Immature natural killer cell (primary cell): ENCODE measurements at regions not wholly inside any gene's neighbourhood (a gene's known extent, or its start where the extent isn't known, plus 50 kb on each side); places are given as distances from the start of the nearest gene placed in this dataset.
A peak's percentile ranks its signal among the peaks of the same experiment; 100 is the strongest.
"Not testable (repeated sequence)": the region's sequence is repeated elsewhere in the genome, so short reads cannot be mapped to it uniquely, and the experiment has no call there.

Source experiments
- DNase-seq, 3 donors: peaks; one replicate each; pipeline ENCODE4 v3.0.0; 2022; ENCODE audit warnings: mixed read lengths in 1 of 3
- H3K27ac Mint-ChIP-seq, 6 donors: one replicate each; pipeline ENCODE4 v1.8.0; 2020; ENCODE audit warnings: mixed read lengths in 6 of 6, mild to moderate bottlenecking in 5 of 6, inconsistent platforms in 4 of 6, moderate library complexity in 3 of 6
- H3K27me3 Mint-ChIP-seq, 3 donors: one replicate each; pipeline ENCODE4 v1.8.0; 2020 to 2021; ENCODE audit warnings: low read depth in 3 of 3, mild to moderate bottlenecking in 3 of 3, mixed read lengths in 3 of 3, moderate library complexity in 3 of 3, inconsistent platforms in 1 of 3
- H3K36me3 Mint-ChIP-seq, 3 donors: one replicate each; pipeline ENCODE4 v1.8.0; 2020; ENCODE audit warnings: mixed read lengths in 3 of 3, inconsistent platforms in 2 of 3, mild to moderate bottlenecking in 2 of 3
- H3K4me1 Mint-ChIP-seq, 2 donors: one replicate each; pipeline ENCODE4 v1.8.0; 2020; ENCODE audit warnings: inconsistent platforms in 2 of 2, mild to moderate bottlenecking in 2 of 2, mixed read lengths in 2 of 2, moderate library complexity in 1 of 2
- H3K4me3 Mint-ChIP-seq, 5 donors: one replicate each; pipeline ENCODE4 v1.8.0; 2020; ENCODE audit warnings: mild to moderate bottlenecking in 5 of 5, mixed read lengths in 5 of 5, inconsistent platforms in 3 of 5, moderate library complexity in 3 of 5
- H3K9me3 Mint-ChIP-seq, 6 donors: one replicate each; pipeline ENCODE4 v1.8.0; 2020; ENCODE audit warnings: mild to moderate bottlenecking in 6 of 6, mixed read lengths in 6 of 6, inconsistent platforms in 4 of 6, moderate library complexity in 3 of 6

DNA sequence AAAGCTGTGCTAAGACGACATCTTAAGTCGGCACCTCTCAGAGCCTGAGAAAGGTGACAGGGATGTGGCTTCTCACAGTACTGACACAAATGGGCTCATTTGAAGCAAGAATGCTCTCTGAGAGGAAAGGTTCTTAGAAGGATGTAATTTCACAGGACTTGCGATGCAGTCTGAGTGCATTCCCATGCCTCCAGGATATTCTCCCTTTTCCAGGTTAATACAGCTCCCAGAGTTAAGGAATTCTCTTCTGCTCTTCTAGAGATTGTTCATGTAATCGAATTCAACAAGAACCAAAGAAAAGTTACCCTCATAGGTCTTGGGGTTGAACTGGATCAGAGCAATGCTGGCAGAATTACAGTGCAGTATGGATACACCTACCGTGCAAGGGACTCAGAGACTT lies 131.0 kb downstream of the GALR1 start:
- Mint-ChIP-seq H3K4me1 (peaks cover 0 to 2% of the 10 kb centered on the region in 2 donors), H3K27me3 (peaks cover 3 to 8% (median 8%) of the 10 kb centered on the region in 3 donors), H3K4me3 (no peak overlapping the region), H3K9me3 (peaks cover 0 to 2% (median 0%) of the 10 kb centered on the region in 6 donors), H3K27ac (no peak overlapping the region), H3K36me3 (no peaks in the 10 kb centered on the region)
- no peak for DNase-seq

DNA sequence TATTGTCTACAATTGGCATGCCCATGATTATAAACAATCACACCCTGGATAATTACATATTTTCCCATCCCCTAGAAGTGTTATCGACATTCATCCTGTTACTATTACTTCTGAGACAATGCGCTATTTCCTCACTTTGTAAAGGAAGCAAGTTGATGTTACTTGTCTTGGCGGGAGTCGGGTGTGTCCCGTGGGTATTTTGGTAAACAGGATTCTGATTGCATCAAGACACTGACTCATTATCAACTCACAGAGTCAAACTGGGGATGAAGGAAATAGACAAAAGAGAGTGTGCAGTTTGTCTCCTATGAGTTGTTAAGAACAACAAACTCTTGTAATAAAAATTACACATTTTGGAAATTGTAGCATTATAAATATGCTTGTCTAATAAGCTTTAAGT lies 142.7 kb downstream of the GALR1 start:
- H3K36me3 Mint-ChIP-seq, result no peaks in the 10 kb centered on the region
- H3K4me1 Mint-ChIP-seq, result no peaks in the 10 kb centered on the region
- DNase-seq, result no peak
- H3K27ac Mint-ChIP-seq, result no peak overlapping the region
- no peaks in the 10 kb centered on the region for H3K9me3 Mint-ChIP-seq
- H3K27me3 Mint-ChIP-seq, result peaks cover 0 to 7% (median 6%) of the 10 kb centered on the region in 3 donors
- no peak overlapping the region for H3K4me3 Mint-ChIP-seq

DNA sequence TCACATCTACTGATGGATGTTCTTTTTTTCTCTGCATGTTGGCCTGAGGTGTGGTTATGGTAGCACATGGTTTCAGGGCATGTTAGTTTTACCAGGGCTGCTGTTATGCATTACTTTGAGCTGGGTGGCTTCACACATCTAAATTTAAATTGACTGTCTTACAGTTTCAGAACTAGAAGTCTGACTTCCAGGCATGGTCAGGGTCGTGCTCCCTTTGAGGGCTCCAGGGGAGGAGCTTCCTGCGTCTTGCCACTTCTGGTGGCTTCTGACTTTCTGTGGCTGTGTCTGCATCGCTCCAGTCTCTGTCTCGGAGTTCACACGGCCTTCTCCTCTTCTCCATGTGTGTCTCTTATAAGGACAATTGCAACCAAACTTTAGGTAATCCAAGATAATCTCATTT lies 143.9 kb downstream of the GALR1 start:
- Mint-ChIP-seq H3K36me3 (no peaks in the 10 kb centered on the region), H3K9me3 (no peaks in the 10 kb centered on the region), H3K27me3 (peaks cover 0 to 6% (median 5%) of the 10 kb centered on the region in 3 donors), H3K4me3 (no peak overlapping the region), H3K4me1 (no peaks in the 10 kb centered on the region), H3K27ac (no peak overlapping the region)
- DNase-seq, result no peak

DNA sequence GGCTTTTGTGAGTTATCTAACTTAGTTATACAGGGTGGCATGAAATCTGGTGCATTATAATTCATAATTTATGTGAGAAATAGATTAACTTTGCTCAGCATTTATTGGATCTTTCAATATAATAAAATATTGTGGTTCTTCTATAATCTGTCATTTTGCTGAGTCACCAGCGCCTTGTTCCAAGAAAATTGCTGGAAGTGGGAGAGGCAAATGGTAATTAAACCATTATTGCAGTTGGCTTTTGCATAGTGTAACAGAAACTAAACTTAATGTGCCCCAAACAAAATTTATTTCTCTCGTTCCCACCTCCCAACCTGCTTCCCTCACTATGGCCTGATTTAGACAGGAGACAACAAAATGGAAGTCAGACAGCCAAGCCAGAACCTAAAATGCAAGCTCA lies 146.3 kb downstream of the GALR1 start:
- Mint-ChIP-seq H3K9me3 (no peaks in the 10 kb centered on the region), H3K36me3 (no peaks in the 10 kb centered on the region), H3K27ac (no peak overlapping the region), H3K27me3 (peaks cover 0 to 5% (median 5%) of the 10 kb centered on the region in 3 donors), H3K4me3 (no peak overlapping the region), H3K4me1 (no peaks in the 10 kb centered on the region)
- no peak for DNase-seq

DNA sequence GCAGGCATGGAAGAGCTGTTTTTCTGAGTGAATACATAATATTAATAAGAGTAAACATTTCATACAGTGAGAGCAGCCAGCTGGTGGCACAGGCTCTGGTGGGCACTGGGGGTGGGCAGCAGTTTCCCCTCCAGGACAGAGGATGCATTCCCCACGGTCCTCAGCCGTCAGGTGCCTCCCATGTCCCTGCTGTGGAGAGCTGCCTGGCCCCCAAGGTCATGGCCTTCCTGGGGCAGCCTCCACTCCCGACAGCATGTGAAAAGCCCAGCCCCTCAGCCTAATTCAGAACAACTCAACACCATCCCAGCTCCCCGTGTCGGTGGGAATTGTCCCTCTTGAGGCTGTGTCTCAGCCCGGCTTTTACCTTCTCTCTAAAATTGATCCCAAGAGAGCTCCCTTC lies 147.4 kb downstream of the GALR1 start:
- Mint-ChIP-seq H3K27me3 (peaks cover 0 to 5% (median 2%) of the 10 kb centered on the region in 3 donors), H3K27ac (no peak overlapping the region), H3K36me3 (no peaks in the 10 kb centered on the region), H3K9me3 (no peaks in the 10 kb centered on the region), H3K4me1 (no peaks in the 10 kb centered on the region), H3K4me3 (no peak overlapping the region)
- no peak for DNase-seq

DNA sequence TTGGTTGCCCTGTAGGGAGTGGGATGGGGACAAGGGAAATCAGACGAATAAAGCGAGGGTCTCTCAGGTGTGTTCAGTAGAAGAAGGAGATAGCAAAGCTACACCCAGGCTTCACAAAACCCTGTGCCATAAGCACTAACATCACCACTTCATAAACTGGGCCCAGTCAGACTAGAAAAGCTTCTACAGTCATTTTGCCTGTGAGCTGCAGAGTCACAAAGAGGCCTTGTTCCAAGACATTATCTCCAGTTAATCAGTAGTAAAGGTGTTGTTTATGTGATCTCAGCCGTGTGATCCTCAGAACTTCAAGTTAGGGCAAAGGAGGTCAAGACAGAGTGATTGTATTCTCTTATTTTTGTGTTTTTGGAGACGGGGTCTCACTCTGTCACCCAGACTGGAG lies 148.0 kb downstream of the GALR1 start:
- H3K4me1 Mint-ChIP-seq, result no peaks in the 10 kb centered on the region
- H3K4me3 Mint-ChIP-seq, result no peak overlapping the region
- no peaks in the 10 kb centered on the region for H3K9me3 Mint-ChIP-seq
- H3K36me3 Mint-ChIP-seq, result no peaks in the 10 kb centered on the region
- peaks cover 0 to 5% (median 2%) of the 10 kb centered on the region in 3 donors for H3K27me3 Mint-ChIP-seq
- H3K27ac Mint-ChIP-seq, result no peak overlapping the region
- DNase-seq, result no peak

DNA sequence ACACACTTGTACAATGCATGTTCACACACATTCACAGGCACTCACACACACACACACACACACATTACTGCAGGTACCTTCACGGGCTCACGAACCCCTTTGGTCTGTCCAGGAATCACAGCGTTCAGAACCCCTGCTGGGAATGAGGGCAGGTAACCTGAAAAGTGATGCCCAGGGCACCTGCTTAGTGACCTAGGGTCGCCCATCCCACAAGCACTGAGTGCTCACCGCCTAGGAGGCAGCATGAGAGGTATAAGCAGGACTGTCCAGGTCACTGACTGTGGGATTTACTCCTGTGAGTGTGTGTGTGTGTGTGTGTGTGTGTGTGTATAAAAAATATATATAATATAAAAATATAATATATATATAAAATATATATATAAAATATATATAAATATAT lies 150.9 kb downstream of the GALR1 start:
- Mint-ChIP-seq H3K27me3 (peaks cover 0 to 8% (median 7%) of the 10 kb centered on the region in 3 donors), H3K27ac (no peak overlapping the region), H3K4me1 (no peaks in the 10 kb centered on the region), H3K9me3 (no peaks in the 10 kb centered on the region), H3K4me3 (no peak overlapping the region), H3K36me3 (no peaks in the 10 kb centered on the region)
- DNase-seq, result no peak

DNA sequence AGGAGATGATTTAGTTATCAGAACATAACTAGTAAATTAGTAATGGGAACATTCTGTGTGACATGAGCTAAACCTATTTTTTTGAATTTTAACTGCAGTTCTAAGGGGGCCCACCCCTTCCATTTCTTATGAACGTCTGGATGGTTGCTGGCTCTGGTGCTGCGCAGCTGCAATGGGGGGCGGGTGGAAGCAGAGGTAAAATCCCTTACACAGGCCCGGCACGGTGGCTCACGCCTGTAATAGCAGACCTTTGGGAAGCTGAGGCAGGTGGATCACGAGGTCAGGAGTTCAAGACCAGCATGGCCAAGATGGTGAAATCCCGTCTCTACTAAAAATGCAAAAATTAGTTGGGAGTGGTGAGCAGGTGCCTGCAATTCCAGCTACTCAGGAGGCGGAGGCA lies 151.5 kb downstream of the GALR1 start:
- Mint-ChIP-seq H3K9me3 (no peaks in the 10 kb centered on the region), H3K36me3 (no peaks in the 10 kb centered on the region), H3K4me1 (no peaks in the 10 kb centered on the region), H3K27ac (no peak overlapping the region), H3K4me3 (no peak overlapping the region), H3K27me3 (peaks cover 0 to 8% (median 7%) of the 10 kb centered on the region in 3 donors)
- no peak for DNase-seq

DNA sequence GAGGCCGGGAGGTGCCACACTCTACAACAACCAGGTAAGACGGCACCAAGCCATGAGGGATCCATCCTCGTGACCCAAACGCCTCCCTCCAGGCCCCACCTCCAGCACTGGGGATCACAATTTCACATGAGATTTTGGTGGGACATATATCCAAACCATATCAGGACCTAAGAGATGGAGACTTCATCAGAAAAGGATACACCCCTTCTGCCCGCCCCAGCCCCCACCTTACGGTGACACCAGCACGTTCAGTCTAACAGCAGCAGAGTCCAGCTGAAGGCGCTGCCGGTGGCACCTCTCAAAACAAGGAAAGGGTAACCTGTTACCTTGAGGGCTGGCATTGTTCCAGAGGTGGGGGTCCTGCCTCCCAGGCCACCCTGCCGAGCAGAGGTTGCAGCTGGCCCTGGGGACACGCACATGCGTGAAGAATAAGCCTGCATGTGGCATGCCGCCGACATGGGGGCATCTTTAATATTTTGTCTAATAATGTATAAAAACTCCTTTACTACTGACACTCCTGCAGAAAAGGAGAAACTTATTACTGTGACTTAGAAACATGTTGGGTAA lies 154.4 kb downstream of the GALR1 start:
- Mint-ChIP-seq H3K9me3 (no peaks in the 10 kb centered on the region), H3K4me1 (no peaks in the 10 kb centered on the region), H3K27ac (no peak overlapping the region), H3K27me3 (peaks cover 0 to 7% (median 3%) of the 10 kb centered on the region in 3 donors), H3K36me3 (no peaks in the 10 kb centered on the region), H3K4me3 (no peak overlapping the region)
- DNase-seq, result no peak

DNA sequence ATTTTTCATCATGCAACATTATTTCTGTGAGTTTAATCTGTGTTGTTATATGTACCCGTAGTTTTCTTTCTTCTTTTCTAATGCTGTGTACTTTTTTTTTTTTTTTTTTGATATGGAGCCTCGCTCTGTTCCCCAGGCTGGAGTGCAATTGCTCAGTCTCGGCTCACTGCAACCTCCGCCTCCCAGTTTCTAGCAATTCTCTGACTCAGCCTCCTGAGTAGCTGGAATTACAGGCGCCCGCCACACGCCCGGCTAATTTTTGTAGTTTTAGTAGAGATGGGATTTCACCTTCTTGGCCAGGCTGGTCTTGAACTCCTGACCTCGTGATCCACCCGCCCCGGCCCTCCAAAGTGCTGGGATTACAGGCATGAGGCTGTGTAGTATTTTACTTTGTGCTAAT lies 155.4 kb downstream of the GALR1 start:
- H3K27me3 Mint-ChIP-seq, result peaks cover 0 to 7% (median 3%) of the 10 kb centered on the region in 3 donors
- no peaks in the 10 kb centered on the region for H3K9me3 Mint-ChIP-seq
- H3K4me3 Mint-ChIP-seq, result no peak overlapping the region
- H3K4me1 Mint-ChIP-seq, result no peaks in the 10 kb centered on the region
- DNase-seq, result no peak
- H3K36me3 Mint-ChIP-seq, result no peaks in the 10 kb centered on the region
- no peak overlapping the region for H3K27ac Mint-ChIP-seq

DNA sequence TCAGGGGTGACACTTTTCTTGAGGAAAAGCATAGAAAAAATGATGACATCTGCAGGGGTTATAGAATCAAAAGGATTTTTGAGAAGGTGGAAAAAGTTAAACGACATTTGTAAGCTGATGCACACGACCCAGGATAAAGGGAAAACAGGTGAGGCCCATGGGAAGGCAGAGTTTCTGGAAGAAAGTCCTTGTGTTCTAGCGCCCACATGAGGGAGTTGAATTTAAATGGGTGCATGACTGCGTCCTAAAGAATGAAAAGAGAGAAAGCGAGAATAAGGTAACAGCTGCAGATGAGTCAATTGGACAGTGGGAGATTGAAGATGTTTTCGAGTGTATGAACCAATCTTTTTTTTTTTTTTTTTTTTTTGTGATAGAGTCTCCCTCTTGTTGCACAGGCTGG lies 158.1 kb downstream of the GALR1 start:
- H3K27me3 Mint-ChIP-seq, result peaks cover 0 to 7% (median 3%) of the 10 kb centered on the region in 3 donors
- H3K4me1 Mint-ChIP-seq, result no peaks in the 10 kb centered on the region
- H3K4me3 Mint-ChIP-seq, result no peak overlapping the region
- no peaks in the 10 kb centered on the region for H3K9me3 Mint-ChIP-seq
- no peak overlapping the region for H3K27ac Mint-ChIP-seq
- DNase-seq, result no peak
- no peaks in the 10 kb centered on the region for H3K36me3 Mint-ChIP-seq

DNA sequence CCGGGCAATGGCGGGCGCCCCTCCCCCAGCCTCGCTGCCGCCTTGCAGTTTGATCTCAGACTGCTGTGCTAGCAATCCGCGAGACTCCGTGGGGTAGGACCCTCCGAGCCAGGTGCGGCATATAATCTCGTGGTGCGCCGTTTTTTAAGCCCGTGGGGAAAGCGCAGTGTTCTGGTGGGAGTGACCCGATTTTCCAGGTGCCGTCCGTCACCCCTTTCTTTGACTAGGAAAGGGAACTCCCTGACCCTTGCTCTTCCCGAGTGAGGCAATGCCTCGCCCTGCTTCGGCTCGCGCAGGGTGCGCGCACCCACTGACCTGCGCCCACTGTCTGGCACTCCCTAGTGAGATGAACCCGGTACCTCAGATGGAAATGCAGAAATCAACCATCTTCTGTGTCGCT lies 171.9 kb downstream of the GALR1 start:
- not testable (repeated sequence) for H3K27ac Mint-ChIP-seq, H3K36me3 Mint-ChIP-seq

DNA sequence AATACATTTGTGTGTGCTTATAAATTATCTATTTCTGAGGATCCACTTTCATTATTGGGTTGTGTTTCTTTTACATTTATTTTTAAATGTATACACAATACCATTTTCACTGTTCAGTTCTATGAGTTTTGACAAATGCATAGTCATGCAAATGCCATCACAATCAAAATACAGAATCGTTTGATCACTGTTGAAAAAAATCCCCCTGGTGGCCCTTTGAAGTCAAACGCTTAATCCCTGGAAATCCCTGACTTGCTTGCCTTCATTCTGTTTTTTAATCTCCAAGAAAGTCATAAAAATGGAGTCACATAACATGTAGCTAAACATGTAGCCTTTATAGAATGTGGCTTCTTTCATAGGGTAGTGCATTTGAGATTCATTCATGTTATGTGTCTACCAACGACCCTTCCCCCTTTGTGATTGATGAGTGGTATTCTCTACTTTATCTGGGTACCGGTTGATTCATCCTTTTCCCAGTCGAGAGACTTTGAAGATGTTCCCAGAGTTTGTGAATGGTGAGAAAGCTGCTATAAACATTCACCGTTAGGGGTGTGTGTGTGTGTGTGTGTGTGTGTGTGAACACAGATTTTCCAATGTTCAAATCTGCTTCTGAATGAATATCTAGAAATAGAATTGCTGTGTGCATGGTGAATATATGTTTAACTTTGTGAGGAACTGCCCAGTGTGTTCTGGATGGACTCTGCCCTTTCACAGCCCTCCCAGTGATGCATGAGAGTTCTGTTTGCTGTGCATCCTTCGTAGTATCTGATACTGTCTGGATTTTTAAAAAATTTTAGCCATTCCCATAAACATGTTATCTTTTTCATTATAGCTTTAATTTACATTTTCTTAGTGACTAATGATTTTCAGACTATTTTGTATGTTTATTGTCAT lies 173.6 kb downstream of the GALR1 start:
- Mint-ChIP-seq H3K27ac (no peak overlapping the region), H3K36me3 (no peaks in the 10 kb centered on the region), H3K9me3 (peaks cover 0 to 2% (median 0%) of the 10 kb centered on the region in 6 donors), H3K4me1 (no peaks in the 10 kb centered on the region), H3K27me3 (peaks cover 2 to 7% (median 5%) of the 10 kb centered on the region in 3 donors), H3K4me3 (no peak overlapping the region)
- DNase-seq, result no peak

More for the DNA sequence above, 171.9 kb downstream of the GALR1 start:
- not testable (repeated sequence) for H3K27me3 Mint-ChIP-seq, DNase-seq, H3K4me1 Mint-ChIP-seq, H3K9me3 Mint-ChIP-seq
- peak overlapping the region in 1 of 5 donors; percentile 48 for H3K4me3 Mint-ChIP-seq

DNA sequence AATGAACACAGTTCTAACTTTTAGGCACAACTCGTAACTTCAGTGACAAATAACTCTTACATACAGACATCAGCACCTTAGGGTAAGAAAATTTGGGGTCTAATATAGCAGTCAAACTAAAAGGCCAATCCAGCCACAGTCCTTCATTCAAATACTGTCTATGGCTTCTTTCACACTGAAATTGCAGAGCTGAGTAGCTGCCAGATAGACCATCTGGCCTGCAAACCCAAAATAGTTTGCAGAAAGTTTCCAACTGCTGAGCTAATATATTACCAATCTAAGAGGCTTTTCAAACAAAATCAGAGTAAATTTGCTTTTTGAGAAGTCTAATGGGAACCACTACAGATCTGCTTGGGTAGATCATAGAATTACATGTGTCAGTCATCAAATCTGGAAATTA lies 183.4 kb downstream of the GALR1 start:
- Mint-ChIP-seq H3K36me3 (peaks cover 0 to 5% (median 0%) of the 10 kb centered on the region in 3 donors), H3K9me3 (no peaks in the 10 kb centered on the region), H3K4me1 (peaks cover 3 to 6% of the 10 kb centered on the region in 2 donors), H3K27me3 (peaks cover 0 to 6% (median 4%) of the 10 kb centered on the region in 3 donors), H3K4me3 (no peak overlapping the region), H3K27ac (no peak overlapping the region)
- DNase-seq, result no peak
